Mucosa of descending colon (tissue), 3 donors: ENCODE measurements at regions not wholly inside any gene's neighbourhood (a gene's known extent, or its start where the extent isn't known, plus 50 kb on each side); places are given as distances from the start of the nearest gene placed in this dataset.

Experiments used
- ATAC-seq: fragments of 200-7000 bp; cut with Tn5 transposase; one replicate; pipeline ENCODE4 v1.9.1; 2020; ENCODE audit warnings: mild to moderate bottlenecking, moderate library complexity
- DNase-seq, 3 donors: peaks; one replicate each; pipeline ENCODE4 v3.0.0-alpha.2; 2020
- H3K36me3 ChIP-seq: fragments of 200-600 bp; one replicate; pipeline ENCODE4 v1.8.0; 2021; ENCODE audit warnings: low read depth, mild to moderate bottlenecking
- H3K4me1 ChIP-seq: fragments of 200-600 bp; one replicate; pipeline ENCODE4 v1.8.0; 2021; ENCODE audit warnings: low read depth, mild to moderate bottlenecking
- H3K4me3 ChIP-seq: fragments of 200-600 bp; one replicate; pipeline ENCODE4 v1.8.0; 2021; ENCODE audit warnings: mild to moderate bottlenecking
- H3K9me3 ChIP-seq: fragments of 200-600 bp; one replicate; pipeline ENCODE4 v1.8.0; 2021; ENCODE audit warnings: mild to moderate bottlenecking
- intact Hi-C, 2 donors: fragments of 100-400 bp; cut with DNase I in 1 of 2; cut with micrococcal nuclease in 1 of 2; formaldehyde crosslinking; loops; one replicate each; pipeline versions ENCODE4 v1.11.0 to v1.11.1; 2022; cut with DNase I, micrococcal nuclease
- TF ChIP-seq, protein P1 (sequence below): fragments of 200-600 bp; IDR thresholded peaks from one replicate; pipeline ENCODE4 v1.8.0; 2022; ENCODE audit warnings: antibody characterized with exemption, mild to moderate bottlenecking
- donor health status: DM: no; HTN: no; CAD: no; lungs with moderate emphysema.
- donor health status: DM: no; HTN: no; CAD: no.
- donor health status: DM: no; HTN: yes; CAD: no.

DNA sequence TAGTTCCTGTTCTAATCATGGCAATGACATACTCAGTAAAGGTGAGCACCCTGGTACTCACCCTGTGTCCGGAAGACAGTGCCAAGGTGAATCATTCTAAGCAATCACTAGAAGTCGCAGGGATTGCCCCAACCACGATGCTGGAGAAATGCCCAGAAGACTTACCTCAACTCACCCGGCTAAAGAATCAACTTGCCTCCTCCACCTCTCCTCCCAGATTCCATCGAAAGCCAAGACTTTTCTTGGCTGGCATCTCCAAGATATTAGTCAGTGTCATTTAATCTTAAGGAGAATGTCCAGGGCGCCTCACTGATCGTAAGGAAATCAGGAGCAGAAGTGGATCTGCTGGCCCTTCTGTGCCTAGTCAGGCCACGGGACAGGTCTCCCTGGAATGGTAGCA lies 204.9 kb downstream of the ERCC6L2 start:
- Histone ChIP-seq H3K4me3 (no peak overlapping the region), H3K9me3 (no peaks in the 10 kb centered on the region), H3K36me3 (no peaks in the 10 kb centered on the region), H3K4me1 (no peaks in the 10 kb centered on the region)
- DNase-seq (no peak), ATAC-seq (no peak)
- TF ChIP-seq, protein P1, sequence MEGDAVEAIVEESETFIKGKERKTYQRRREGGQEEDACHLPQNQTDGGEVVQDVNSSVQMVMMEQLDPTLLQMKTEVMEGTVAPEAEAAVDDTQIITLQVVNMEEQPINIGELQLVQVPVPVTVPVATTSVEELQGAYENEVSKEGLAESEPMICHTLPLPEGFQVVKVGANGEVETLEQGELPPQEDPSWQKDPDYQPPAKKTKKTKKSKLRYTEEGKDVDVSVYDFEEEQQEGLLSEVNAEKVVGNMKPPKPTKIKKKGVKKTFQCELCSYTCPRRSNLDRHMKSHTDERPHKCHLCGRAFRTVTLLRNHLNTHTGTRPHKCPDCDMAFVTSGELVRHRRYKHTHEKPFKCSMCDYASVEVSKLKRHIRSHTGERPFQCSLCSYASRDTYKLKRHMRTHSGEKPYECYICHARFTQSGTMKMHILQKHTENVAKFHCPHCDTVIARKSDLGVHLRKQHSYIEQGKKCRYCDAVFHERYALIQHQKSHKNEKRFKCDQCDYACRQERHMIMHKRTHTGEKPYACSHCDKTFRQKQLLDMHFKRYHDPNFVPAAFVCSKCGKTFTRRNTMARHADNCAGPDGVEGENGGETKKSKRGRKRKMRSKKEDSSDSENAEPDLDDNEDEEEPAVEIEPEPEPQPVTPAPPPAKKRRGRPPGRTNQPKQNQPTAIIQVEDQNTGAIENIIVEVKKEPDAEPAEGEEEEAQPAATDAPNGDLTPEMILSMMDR, result no peak
- intact Hi-C loops, result no loop called here

DNA sequence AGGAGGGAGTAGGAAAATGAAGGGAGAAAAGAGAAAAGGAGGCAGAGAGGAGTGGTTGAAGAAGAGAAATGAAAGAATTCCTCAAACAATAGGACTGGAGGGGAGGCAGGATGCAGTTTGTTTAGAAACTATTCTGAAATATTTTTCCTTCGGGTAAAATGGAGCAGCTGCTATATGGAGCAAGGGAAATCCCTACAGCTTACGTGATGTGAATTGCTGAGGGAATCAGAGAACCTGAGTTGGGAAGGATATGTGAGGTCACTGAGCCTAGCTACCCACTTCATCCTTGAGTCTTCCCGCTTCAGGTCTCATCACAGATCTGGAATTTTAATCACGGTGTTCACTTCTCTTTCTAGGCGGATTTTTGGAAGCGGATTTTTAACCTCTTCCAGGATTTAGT lies 204.3 kb downstream of the ERCC6L2 start:
- TF ChIP-seq, protein P1, result no peak
- no peak for DNase-seq
- H3K4me3 ChIP-seq, result no peak overlapping the region
- H3K4me1 ChIP-seq, result no peaks in the 10 kb centered on the region
- no peaks in the 10 kb centered on the region for H3K36me3 ChIP-seq
- intact Hi-C loops, result no loop called here
- no peaks in the 10 kb centered on the region for H3K9me3 ChIP-seq
- no peak for ATAC-seq

DNA sequence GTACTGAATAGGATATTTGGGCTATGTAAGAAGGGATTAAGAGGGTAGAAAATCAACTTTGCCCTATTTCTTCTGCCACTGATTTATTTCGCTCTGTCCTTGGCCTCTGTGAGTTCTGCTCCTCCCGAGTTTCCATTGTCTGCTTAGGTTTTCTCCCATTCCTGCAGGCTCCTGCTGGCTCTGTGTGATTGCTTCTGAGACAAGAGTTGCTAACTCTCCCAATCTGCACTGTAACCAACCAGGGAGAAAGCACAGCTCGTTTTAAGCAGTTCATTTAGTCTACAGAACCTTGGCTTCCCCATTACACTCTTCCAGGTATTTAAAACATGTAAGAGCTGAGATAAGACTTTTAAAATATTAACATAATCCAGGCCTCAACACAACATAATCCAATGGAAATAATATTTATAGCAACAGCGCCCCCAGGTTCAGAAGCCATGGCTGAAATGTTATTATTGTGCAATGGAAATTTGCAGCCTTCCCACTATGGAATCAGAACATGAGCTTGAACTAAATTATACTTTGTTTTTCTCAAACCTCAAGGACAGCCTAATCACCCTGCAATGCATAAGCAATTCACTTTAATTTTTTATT lies 203.5 kb downstream of the ERCC6L2 start:
- no peaks in the 10 kb centered on the region for H3K4me1 ChIP-seq
- H3K9me3 ChIP-seq, result no peaks in the 10 kb centered on the region
- DNase-seq (no peak), ATAC-seq (no peak)
- no peak overlapping the region for H3K4me3 ChIP-seq
- H3K36me3 ChIP-seq, result no peaks in the 10 kb centered on the region
- TF ChIP-seq, protein P1, result no peak
- intact Hi-C loops, result no loop called here

DNA sequence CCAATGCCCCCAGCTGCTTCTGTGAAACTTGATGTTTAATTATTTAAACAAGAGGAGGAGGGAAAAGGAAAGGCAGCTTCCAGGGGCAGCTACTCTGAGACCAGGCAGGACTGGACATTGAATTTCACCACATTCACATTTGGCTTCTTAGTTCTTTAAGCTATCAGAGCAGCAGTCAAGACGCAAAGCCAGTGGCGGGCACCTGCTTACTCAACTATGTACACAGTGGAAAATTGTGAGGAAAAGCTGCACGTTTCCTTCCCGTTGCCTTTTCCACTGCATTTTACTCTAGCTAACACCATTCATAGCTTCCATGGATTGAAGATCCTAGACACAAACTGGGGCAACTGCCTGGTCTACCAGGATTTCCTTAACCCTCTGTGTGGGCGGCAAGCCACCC lies 200.3 kb downstream of the ERCC6L2 start:
- TF ChIP-seq, protein P1, result no peak
- Histone ChIP-seq H3K9me3 (no peaks in the 10 kb centered on the region), H3K36me3 (no peaks in the 10 kb centered on the region), H3K4me3 (no peak overlapping the region), H3K4me1 (no peaks in the 10 kb centered on the region)
- no peak for DNase-seq
- ATAC-seq, result no peak
- intact Hi-C loops, result no loop called here

DNA sequence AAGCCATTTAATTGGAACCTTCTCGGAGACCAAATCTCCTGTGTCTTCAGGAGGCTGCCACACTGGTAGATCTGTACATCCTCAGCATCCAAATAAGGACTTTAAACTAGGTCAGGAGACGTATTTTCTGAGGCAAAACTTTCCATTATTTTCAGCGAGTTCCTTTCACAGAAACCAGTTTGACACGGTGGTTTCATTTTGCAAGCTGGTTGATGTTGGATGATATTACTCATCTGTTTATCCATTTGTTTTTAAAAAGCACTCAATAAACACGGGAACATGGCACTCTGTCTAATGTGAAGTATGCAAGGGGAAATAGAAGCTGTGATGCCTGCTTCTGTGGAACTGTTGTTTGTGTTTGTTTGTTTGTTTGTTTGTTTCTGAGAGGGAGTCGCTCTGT lies 199.6 kb downstream of the ERCC6L2 start:
- no peaks in the 10 kb centered on the region for H3K9me3 ChIP-seq
- H3K36me3 ChIP-seq, result no peaks in the 10 kb centered on the region
- no peak overlapping the region for H3K4me3 ChIP-seq
- H3K4me1 ChIP-seq, result no peaks in the 10 kb centered on the region
- TF ChIP-seq, protein P1, result no peak
- ATAC-seq, result no peak
- no peak for DNase-seq
- intact Hi-C loops, result no loop called here
